CD4-positive, alpha-beta T cell (primary cell): ENCODE measurements at regions not wholly inside any gene's neighbourhood (a gene's known extent, or its start where the extent isn't known, plus 50 kb on each side); places are given as distances from the start of the nearest gene placed in this dataset.
"Not testable (repeated sequence)": the region's sequence is repeated elsewhere in the genome, so short reads cannot be mapped to it uniquely, and the experiment has no call there.

Experiments used
- ATAC-seq: fragments of 200-7000 bp; cut with Tn5 transposase; one replicate; pipeline ENCODE4 v1.10.0; 2022; ENCODE audit warnings: mild to moderate bottlenecking; ENCODE audit not compliant: poor library complexity
- CTCF ChIA-PET: fragments of 350-600 bp; sonication (Branson Sonifier 250); formaldehyde crosslinking; loops from one replicate; lab custom pipeline; 2021; ENCODE audit warnings: antibody characterized with exemption, inconsistent platforms; lab: Charles Lee
- POLR2A ChIA-PET: fragments of 350-600 bp; sonication (Branson Sonifier 250); formaldehyde crosslinking; loops from one replicate; lab custom pipeline; 2021; ENCODE audit warnings: antibody characterized with exemption, inconsistent platforms; lab: Charles Lee
- DNase-seq, 14 experiments: peaks; one replicate each; pipeline ENCODE4 v3.0.0-alpha.2; 2013 to 2020; ENCODE audit warnings: mixed read lengths in 2 of 14
- H3K27ac ChIP-seq, 2 donors: one replicate each; pipeline versions ENCODE4 v1.5.1 to v1.7.0; 2013; ENCODE audit warnings: low read length in 2 of 2, low read depth in 1 of 2, mild to moderate bottlenecking in 1 of 2
- H3K27me3 ChIP-seq, 2 experiments: 1 replicate in 1 of 2; 2 replicates in 1 of 2; pipeline versions ENCODE4 v1.6.1 to v1.7.0; 2013; ENCODE audit warnings: low read length in 2 of 2, control low read depth in 1 of 2, mild to moderate bottlenecking in 1 of 2, moderate library complexity in 1 of 2; ENCODE audit not compliant: insufficient read depth in 2 of 2, control insufficient read depth in 1 of 2
- H3K36me3 ChIP-seq: one replicate; pipeline ENCODE4 v1.6.1; 2013; ENCODE audit warnings: low read length, control low read depth; ENCODE audit not compliant: insufficient read depth
- H3K4me1 ChIP-seq: one replicate; pipeline ENCODE4 v1.6.1; 2013; ENCODE audit warnings: low read length, control low read depth; ENCODE audit not compliant: insufficient read depth
- H3K4me3 ChIP-seq: one replicate; pipeline ENCODE4 v1.5.1; 2013; ENCODE audit warnings: mild to moderate bottlenecking, low read length, moderate library complexity
- H3K9me3 ChIP-seq, 2 experiments: 1 replicate in 1 of 2; 2 replicates in 1 of 2; pipeline versions ENCODE4 v1.6.1 to v1.7.0; 2013; ENCODE audit warnings: low read length in 2 of 2, mild to moderate bottlenecking in 2 of 2, control low read depth in 1 of 2, moderate library complexity in 1 of 2; ENCODE audit not compliant: control insufficient read depth in 1 of 2, insufficient read depth in 1 of 2
- H3K27ac Mint-ChIP-seq: one replicate; pipeline ENCODE4 v1.8.0; 2020; ENCODE audit warnings: mixed read lengths
- H3K27me3 Mint-ChIP-seq: one replicate; pipeline ENCODE4 v1.8.0; 2021; ENCODE audit warnings: mixed read lengths
- H3K36me3 Mint-ChIP-seq: one replicate; pipeline ENCODE4 v1.8.0; 2021; ENCODE audit warnings: low read depth, mixed read lengths
- H3K4me1 Mint-ChIP-seq: one replicate; pipeline ENCODE4 v1.8.0; 2021; ENCODE audit warnings: low read depth, mixed read lengths
- H3K4me3 Mint-ChIP-seq: one replicate; pipeline ENCODE4 v1.8.0; 2020; ENCODE audit warnings: mild to moderate bottlenecking, mixed read lengths
- H3K9me3 Mint-ChIP-seq: one replicate; pipeline ENCODE4 v1.8.0; 2020; ENCODE audit warnings: mixed read lengths
- CTCF ChIP-seq: fragments of 200-600 bp; IDR thresholded peaks from one replicate; pipeline ENCODE4 v1.8.0; 2022; ENCODE audit warnings: antibody characterized with exemption, mild to moderate bottlenecking
- intact Hi-C, 2 experiments: fragments of 100-400 bp; cut with DNase I in 1 of 2; cut with micrococcal nuclease in 1 of 2; formaldehyde crosslinking; loops; one replicate each; pipeline versions ENCODE4 v1.15.1 to v1.9.0; 2023 to 2025; cut with DNase I, micrococcal nuclease

DNA sequence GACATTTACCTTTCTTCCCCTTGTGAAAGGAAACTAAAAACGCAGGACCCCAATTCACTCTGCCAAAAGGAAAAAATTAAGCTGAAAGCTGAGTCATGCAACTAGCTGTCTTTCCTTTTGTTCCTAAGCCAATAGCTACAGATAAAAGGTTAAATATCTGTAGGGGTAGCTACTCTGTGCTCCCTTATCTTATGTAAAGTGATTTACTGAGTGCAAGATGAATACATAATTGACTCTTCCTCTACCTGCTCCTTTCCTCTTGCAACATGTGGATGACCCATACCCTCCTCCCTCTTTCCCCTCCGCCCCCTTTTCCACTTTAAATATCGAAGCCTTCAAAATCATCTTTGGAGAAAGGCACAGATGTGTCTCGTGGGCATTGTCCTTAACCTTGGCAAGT is 68.0 kb upstream of the ZNF157 start:
- Mint-ChIP-seq H3K27ac (no peak overlapping the region), H3K36me3 (no peaks in the 10 kb centered on the region), H3K4me3 (no peak overlapping the region), H3K9me3 (no peaks in the 10 kb centered on the region), H3K4me1 (no peaks in the 10 kb centered on the region), H3K27me3 (no peaks in the 10 kb centered on the region)
- TF ChIP-seq CTCF: no peak
- ChIA-PET CTCF (no interaction called here), POLR2A (no interaction called here)
- Histone ChIP-seq H3K9me3 (no peaks in the 10 kb centered on the region), H3K4me1 (no peaks in the 10 kb centered on the region), H3K36me3 (no peaks in the 10 kb centered on the region), H3K27me3 (no peaks in the 10 kb centered on the region), H3K27ac (no peak overlapping the region), H3K4me3 (no peak overlapping the region)
- no peak for DNase-seq
- intact Hi-C loops: no loop called here
- ATAC-seq: no peak

DNA sequence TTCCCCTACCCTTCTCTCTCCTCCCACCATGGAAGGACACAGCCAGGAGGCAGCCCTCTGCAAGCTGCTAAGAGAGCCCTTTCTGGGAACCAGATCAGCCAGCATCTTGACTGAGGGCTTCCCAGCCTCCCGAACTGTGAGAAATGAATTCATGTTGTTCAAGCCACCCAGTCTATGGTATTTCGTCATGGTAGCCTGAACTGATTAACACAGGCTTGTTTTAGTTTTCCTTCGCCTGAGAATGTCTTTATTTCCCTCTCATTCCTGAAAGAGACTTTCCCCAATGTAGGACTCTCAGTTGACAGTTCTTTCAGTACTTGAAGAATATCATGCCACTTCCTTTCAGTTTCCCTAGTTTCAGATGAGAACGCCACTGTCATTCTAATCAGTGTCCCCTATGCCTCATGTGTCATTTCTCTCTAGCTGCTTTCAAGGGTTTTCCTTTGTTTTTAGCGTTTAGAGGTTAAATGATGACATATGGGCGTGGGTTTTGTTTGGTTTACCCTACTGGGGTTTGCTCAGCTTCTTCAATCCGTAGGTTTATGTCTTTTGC is 63.8 kb upstream of the ZNF157 start:
- H3K36me3 Mint-ChIP-seq, H3K36me3 ChIP-seq, H3K9me3 ChIP-seq, POLR2A ChIA-PET, H3K4me3 ChIP-seq, H3K4me1 Mint-ChIP-seq, H3K4me3 Mint-ChIP-seq, H3K4me1 ChIP-seq, H3K27me3 ChIP-seq, intact Hi-C loops, DNase-seq, ATAC-seq, H3K27me3 Mint-ChIP-seq, H3K27ac Mint-ChIP-seq, H3K27ac ChIP-seq, CTCF ChIA-PET, H3K9me3 Mint-ChIP-seq: not testable (repeated sequence)

GRCh38 chrX:47311932-47312774 is 58.2 kb upstream of the ZNF157 start:
- no peaks in the 10 kb centered on the region for H3K9me3 Mint-ChIP-seq
- ChIA-PET CTCF (interaction anchor here (0.6 to 1.1 kb wide), 6 partner anchors 72 to 1020 kb away, joined by 3 read pairs; no protein-coding TSS in a partner anchor), POLR2A (interaction anchor here (1.2 kb wide), 1 partner anchor 94 kb away, joined by 3 read pairs; the partner anchor contains the start of gene CDK16)
- no peaks in the 10 kb centered on the region for H3K4me1 Mint-ChIP-seq
- Histone ChIP-seq H3K4me3 (no peak overlapping the region), H3K27ac (no peak overlapping the region), H3K9me3 (no peaks in the 10 kb centered on the region), H3K4me1 (peaks cover 3% of the 10 kb centered on the region), H3K27me3 (no peaks in the 10 kb centered on the region), H3K36me3 (no peaks in the 10 kb centered on the region)
- no peaks in the 10 kb centered on the region for H3K27me3 Mint-ChIP-seq
- H3K27ac Mint-ChIP-seq: no peak overlapping the region
- TF ChIP-seq CTCF: peak; percentile 46
- intact Hi-C loops: loop anchor here (1.0 to 10.0 kb wide), 3 partner anchors 73 to 119 kb away; partner anchors contain the start of gene UBA1 (in 1 of the 2)
- no peak overlapping the region for H3K4me3 Mint-ChIP-seq
- no peaks in the 10 kb centered on the region for H3K36me3 Mint-ChIP-seq
- ATAC-seq: peak; percentile 75
- DNase-seq: peak; percentile 12 to 75 (median 31)
